ENCODE measurements at regions not wholly inside any gene's neighbourhood (a gene's known extent, or its start where the extent isn't known, plus 50 kb on each side); places are given as distances from the start of the nearest gene placed in this dataset.

- H2AFZ ChIP-seq, result no peak overlapping the region
- 66% methylated on average over 3 of the region's 3 CpGs for WGBS (ENCODE audit: low lambda C conversion rate, missing lambda C conversion rate)
- H3K4me3 ChIP-seq, result no peak overlapping the region
- no peaks in the 10 kb centered on the region for H3K27me3 ChIP-seq
- no peaks in the 10 kb centered on the region for H3K4me1 ChIP-seq (ENCODE audit: insufficient read depth)
- H3K27ac ChIP-seq, result peak overlapping the region; percentile 14
- peak; percentile 44 for DNase-seq (ENCODE audit: low spot score)
- no peaks in the 10 kb centered on the region for H3K9me2 ChIP-seq (replicated peaks; ENCODE audit: insufficient read depth)
- H3K4me2 ChIP-seq, result no peak overlapping the region
- no peaks in the 10 kb centered on the region for H3K36me3 ChIP-seq (replicated peaks; ENCODE audit: insufficient read depth, low read depth)
- no peak for TF ChIP-seq EZH2 (IDR thresholded peaks at IDR 0.05; ENCODE audit: borderline replicate concordance)
- TF ChIP-seq EZH2phosphoT487 (IDR thresholded peaks at IDR 0.05; ENCODE audit: low read depth, severe bottlenecking, unreplicated experiment), result no peak
- no peaks in the 10 kb centered on the region for H4K20me1 ChIP-seq (ENCODE audit: insufficient read depth, poor library complexity, severe bottlenecking)
- H3K79me2 ChIP-seq, result no peaks in the 10 kb centered on the region
- no peaks in the 10 kb centered on the region for H3K9me3 ChIP-seq (ENCODE audit: low read depth)
Observed at GRCh38 chr3:194043516-194043915, 92.4 kb upstream of the HES1 start.

- no peaks in the 10 kb centered on the region for H3K9me3 ChIP-seq (ENCODE audit: low read depth)
- H3K4me3 ChIP-seq, result no peak overlapping the region
- H3K4me1 ChIP-seq (ENCODE audit: insufficient read depth), result no peaks in the 10 kb centered on the region
- H3K79me2 ChIP-seq, result no peaks in the 10 kb centered on the region
- no peak overlapping the region for H3K27ac ChIP-seq
- TF ChIP-seq EZH2 (IDR thresholded peaks at IDR 0.05; ENCODE audit: borderline replicate concordance) (no peak), EZH2phosphoT487 (IDR thresholded peaks at IDR 0.05; ENCODE audit: low read depth, severe bottlenecking, unreplicated experiment) (no peak), CTCF (IDR thresholded peaks at IDR 0.05; ENCODE audit: poor library complexity) (no peak)
- DNase-seq (ENCODE audit: low spot score), result no peak
- H2AFZ ChIP-seq, result no peak overlapping the region
- 50% methylated on average over 1 of the region's 1 CpG for WGBS (ENCODE audit: low lambda C conversion rate, missing lambda C conversion rate)
- H3K9me2 ChIP-seq (replicated peaks; ENCODE audit: insufficient read depth), result no peaks in the 10 kb centered on the region
- no peaks in the 10 kb centered on the region for H3K27me3 ChIP-seq
- H4K20me1 ChIP-seq (ENCODE audit: insufficient read depth, poor library complexity, severe bottlenecking), result no peaks in the 10 kb centered on the region
- no peaks in the 10 kb centered on the region for H3K36me3 ChIP-seq (replicated peaks; ENCODE audit: insufficient read depth, low read depth)
- no peak overlapping the region for H3K4me2 ChIP-seq
Observed at GRCh38 chr3:194045289-194045688, 90.7 kb upstream of the HES1 start.

GRCh38 chr3:194045919-194046318 is 90.0 kb upstream of the HES1 start:
- TF ChIP-seq EZH2 (IDR thresholded peaks at IDR 0.05; ENCODE audit: borderline replicate concordance), result no peak
- Histone ChIP-seq H3K4me2 (no peak overlapping the region), H3K4me1 (ENCODE audit: insufficient read depth) (no peaks in the 10 kb centered on the region), H3K9me3 (ENCODE audit: low read depth) (peaks cover 2% of the 10 kb centered on the region), H4K20me1 (ENCODE audit: insufficient read depth, poor library complexity, severe bottlenecking) (no peaks in the 10 kb centered on the region), H3K4me3 (no peak overlapping the region), H3K79me2 (no peaks in the 10 kb centered on the region), H3K27me3 (no peaks in the 10 kb centered on the region), H3K9me2 (replicated peaks; ENCODE audit: insufficient read depth) (no peaks in the 10 kb centered on the region), H3K27ac (no peak overlapping the region), H2AFZ (no peak overlapping the region), H3K36me3 (replicated peaks; ENCODE audit: insufficient read depth, low read depth) (no peaks in the 10 kb centered on the region)
- 83% methylated on average over 2 of the region's 2 CpGs for WGBS (ENCODE audit: low lambda C conversion rate, missing lambda C conversion rate)
- no peak for DNase-seq (ENCODE audit: low spot score)

GRCh38 chr3:194046531-194046930 is 89.4 kb upstream of the HES1 start:
- no peak overlapping the region for H3K4me2 ChIP-seq
- no peaks in the 10 kb centered on the region for H3K4me1 ChIP-seq (ENCODE audit: insufficient read depth)
- no peaks in the 10 kb centered on the region for H3K36me3 ChIP-seq (replicated peaks; ENCODE audit: insufficient read depth, low read depth)
- DNase-seq (ENCODE audit: low spot score), result no peak
- H3K79me2 ChIP-seq, result no peaks in the 10 kb centered on the region
- no peak overlapping the region for H3K4me3 ChIP-seq
- peaks cover 6% of the 10 kb centered on the region for H3K9me3 ChIP-seq (ENCODE audit: low read depth)
- H3K9me2 ChIP-seq (replicated peaks; ENCODE audit: insufficient read depth), result no peaks in the 10 kb centered on the region
- no peak for TF ChIP-seq EZH2 (IDR thresholded peaks at IDR 0.05; ENCODE audit: borderline replicate concordance)
- TF ChIP-seq EZH2phosphoT487 (IDR thresholded peaks at IDR 0.05; ENCODE audit: low read depth, severe bottlenecking, unreplicated experiment), result no peak
- no peak for TF ChIP-seq CTCF (IDR thresholded peaks at IDR 0.05; ENCODE audit: poor library complexity)
- 100% methylated on average over 1 of the region's 1 CpG for WGBS (ENCODE audit: low lambda C conversion rate, missing lambda C conversion rate)
- H4K20me1 ChIP-seq (ENCODE audit: insufficient read depth, poor library complexity, severe bottlenecking), result no peaks in the 10 kb centered on the region
- no peaks in the 10 kb centered on the region for H3K27me3 ChIP-seq
- H3K27ac ChIP-seq, result no peak overlapping the region
- no peak overlapping the region for H2AFZ ChIP-seq

Data from hepatocyte (in vitro differentiated cells).